ENCODE measurements at regions not wholly inside any gene's neighbourhood (a gene's known extent, or its start where the extent isn't known, plus 50 kb on each side); places are given as distances from the start of the nearest gene placed in this dataset.

GRCh38 chrX:10052906-10053625 lies 85.9 kb downstream of the CLDN34 start:
- H3K4me1 Mint-ChIP-seq (ENCODE audit: low read depth), result peaks cover 4% of the 10 kb centered on the region
- DNase-seq (ENCODE audit: low spot score), result no peak
- peaks cover 3% of the 10 kb centered on the region for H3K9me3 Mint-ChIP-seq
- H3K4me3 Mint-ChIP-seq, result no peak overlapping the region
- H3K27me3 Mint-ChIP-seq (ENCODE audit: low read depth), result no peaks in the 10 kb centered on the region
- H3K36me3 Mint-ChIP-seq (ENCODE audit: low read depth), result no peaks in the 10 kb centered on the region
- no peak overlapping the region for H3K27ac Mint-ChIP-seq

DNA sequence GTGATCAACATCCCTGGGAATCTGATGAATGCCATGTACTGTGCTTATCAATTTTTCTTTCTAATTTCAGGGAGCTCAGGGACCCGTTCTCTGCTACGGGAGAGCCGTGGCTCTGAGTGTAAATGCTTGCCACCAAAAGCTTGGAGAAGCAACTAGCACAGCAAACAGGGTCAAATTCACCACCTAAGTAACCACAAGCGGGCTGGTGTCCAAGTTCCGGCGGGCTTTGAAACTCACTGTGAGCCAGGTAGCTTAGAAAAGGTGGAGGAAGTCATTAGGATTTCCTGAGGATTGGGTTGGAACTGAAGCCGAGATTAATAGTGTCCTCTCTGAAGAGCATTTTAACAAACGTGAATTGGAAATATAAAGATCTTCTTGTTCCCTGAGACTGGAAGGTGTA lies 87.2 kb downstream of the CLDN34 start:
- no peaks in the 10 kb centered on the region for H3K36me3 Mint-ChIP-seq (ENCODE audit: low read depth)
- H3K27me3 Mint-ChIP-seq (ENCODE audit: low read depth), result no peaks in the 10 kb centered on the region
- H3K4me3 Mint-ChIP-seq, result no peak overlapping the region
- H3K9me3 Mint-ChIP-seq, result peaks cover 3% of the 10 kb centered on the region
- peaks cover 4% of the 10 kb centered on the region for H3K4me1 Mint-ChIP-seq (ENCODE audit: low read depth)
- DNase-seq (ENCODE audit: low spot score), result no peak
- H3K27ac Mint-ChIP-seq, result no peak overlapping the region

GRCh38 chrX:10055430-10055829 lies 88.3 kb downstream of the CLDN34 start:
- no peak for DNase-seq (ENCODE audit: low spot score)
- Mint-ChIP-seq H3K27me3 (ENCODE audit: low read depth) (no peaks in the 10 kb centered on the region), H3K36me3 (ENCODE audit: low read depth) (no peaks in the 10 kb centered on the region), H3K4me3 (no peak overlapping the region), H3K9me3 (peaks cover 3% of the 10 kb centered on the region), H3K27ac (no peak overlapping the region), H3K4me1 (ENCODE audit: low read depth) (peaks cover 4% of the 10 kb centered on the region)

- H3K27me3 Mint-ChIP-seq (ENCODE audit: low read depth), result no peaks in the 10 kb centered on the region
- H3K27ac Mint-ChIP-seq, result no peak overlapping the region
- H3K4me3 Mint-ChIP-seq, result no peak overlapping the region
- peaks cover 2% of the 10 kb centered on the region for H3K36me3 Mint-ChIP-seq (ENCODE audit: low read depth)
- no peak for DNase-seq (ENCODE audit: low spot score)
- H3K9me3 Mint-ChIP-seq, result no peaks in the 10 kb centered on the region
- H3K4me1 Mint-ChIP-seq (ENCODE audit: low read depth), result no peaks in the 10 kb centered on the region
Measured at GRCh38 chrX:10062352-10062751, 94.4 kb upstream of the CLCN4 start.

- no peaks in the 10 kb centered on the region for H3K4me1 Mint-ChIP-seq (ENCODE audit: low read depth)
- H3K9me3 Mint-ChIP-seq, result no peaks in the 10 kb centered on the region
- H3K27ac Mint-ChIP-seq, result no peak overlapping the region
- no peak for DNase-seq (ENCODE audit: low spot score)
- no peak overlapping the region for H3K4me3 Mint-ChIP-seq
- H3K27me3 Mint-ChIP-seq (ENCODE audit: low read depth), result no peaks in the 10 kb centered on the region
- peaks cover 2% of the 10 kb centered on the region for H3K36me3 Mint-ChIP-seq (ENCODE audit: low read depth)
Measured at GRCh38 chrX:10062980-10063379, 93.8 kb upstream of the CLCN4 start.

GRCh38 chrX:10064736-10065135 lies 92.0 kb upstream of the CLCN4 start:
- Mint-ChIP-seq H3K27ac (no peak overlapping the region), H3K36me3 (ENCODE audit: low read depth) (peaks cover 2% of the 10 kb centered on the region), H3K9me3 (no peaks in the 10 kb centered on the region), H3K27me3 (ENCODE audit: low read depth) (no peaks in the 10 kb centered on the region), H3K4me3 (no peak overlapping the region), H3K4me1 (ENCODE audit: low read depth) (no peaks in the 10 kb centered on the region)
- no peak for DNase-seq (ENCODE audit: low spot score)

- DNase-seq (ENCODE audit: low spot score), result no peak
- Mint-ChIP-seq H3K4me3 (no peak overlapping the region), H3K27ac (no peak overlapping the region)
Measured at GRCh38 chrX:10070714-10071436, 85.9 kb upstream of the CLCN4 start.

DNA sequence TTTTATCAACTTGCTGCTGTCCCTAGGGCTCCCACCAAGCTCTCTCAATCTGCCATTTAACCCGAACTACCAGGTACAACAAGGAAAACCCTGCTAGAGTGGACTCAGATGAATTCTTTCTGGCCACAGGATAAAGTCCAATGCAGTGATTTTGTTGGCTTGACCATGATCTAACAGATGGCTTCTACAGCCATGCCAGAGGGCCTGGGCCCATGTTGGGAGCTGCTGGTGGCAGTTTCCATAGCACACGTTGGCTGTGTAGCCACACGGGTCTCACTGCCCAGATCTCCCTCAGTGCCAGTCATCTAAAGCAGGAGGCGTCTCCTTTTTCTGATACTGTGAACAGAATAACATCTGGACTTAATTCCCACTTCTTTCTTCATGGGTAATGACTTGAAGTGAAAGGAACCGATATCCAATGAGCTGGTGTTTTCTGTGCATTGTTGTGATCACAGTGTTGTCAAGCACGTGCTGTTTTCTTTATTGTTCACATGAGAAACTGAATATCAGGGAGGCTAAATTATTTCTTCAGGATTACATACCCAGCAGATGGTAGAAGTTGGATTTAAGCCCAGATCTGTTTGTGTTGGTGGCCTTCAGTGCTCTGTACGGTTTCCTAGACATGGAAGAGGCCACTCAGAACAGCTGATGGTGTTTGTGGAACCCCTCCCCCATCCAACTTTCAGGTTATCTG lies 85.2 kb upstream of the CLCN4 start:
- Mint-ChIP-seq H3K36me3 (ENCODE audit: low read depth) (no peaks in the 10 kb centered on the region), H3K27me3 (ENCODE audit: low read depth) (no peaks in the 10 kb centered on the region), H3K9me3 (no peaks in the 10 kb centered on the region), H3K27ac (no peak overlapping the region), H3K4me3 (no peak overlapping the region), H3K4me1 (ENCODE audit: low read depth) (no peaks in the 10 kb centered on the region)
- DNase-seq (ENCODE audit: low spot score), result no peak

More at GRCh38 chrX:10070714-10071436, 85.9 kb upstream of the CLCN4 start:
- Mint-ChIP-seq H3K9me3 (no peaks in the 10 kb centered on the region), H3K27me3 (ENCODE audit: low read depth) (no peaks in the 10 kb centered on the region), H3K4me1 (ENCODE audit: low read depth) (no peaks in the 10 kb centered on the region), H3K36me3 (ENCODE audit: low read depth) (peaks cover 2% of the 10 kb centered on the region)

DNA sequence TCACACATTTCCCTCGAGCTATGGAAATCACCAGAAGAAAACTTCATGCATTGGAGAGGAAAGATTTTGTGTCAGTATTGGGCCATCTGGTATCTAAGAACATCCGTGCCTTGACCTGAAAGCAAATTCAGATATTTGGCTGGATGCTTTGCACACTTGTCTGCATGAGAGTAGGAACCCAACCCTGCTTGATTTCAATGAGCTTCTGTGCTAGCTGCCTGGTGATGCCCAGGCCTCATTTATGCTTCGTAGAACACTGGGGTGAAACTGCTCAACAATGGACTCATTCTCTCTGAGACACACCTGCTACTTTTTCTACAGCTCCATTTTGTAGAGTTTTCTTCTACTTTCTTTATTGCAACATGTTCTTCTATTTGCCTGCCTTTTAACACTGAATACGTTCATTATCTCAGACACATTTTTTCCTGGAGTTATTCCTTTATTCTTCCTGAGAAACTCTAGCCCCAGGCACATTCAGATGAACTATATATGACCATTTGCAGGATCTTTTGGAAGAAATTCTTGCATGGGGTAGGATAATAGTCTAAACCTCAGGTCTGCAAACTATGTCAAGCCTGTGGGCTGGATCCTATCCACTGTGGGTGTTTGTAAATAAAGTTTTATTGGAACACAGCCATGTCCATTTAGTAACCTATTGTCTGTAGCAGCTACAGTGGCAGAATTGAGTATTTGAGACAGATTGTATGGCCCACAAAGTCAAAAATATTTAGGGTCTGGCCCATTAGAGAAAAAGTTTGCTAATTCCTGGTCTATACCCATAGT lies 83.8 kb upstream of the CLCN4 start:
- no peak for DNase-seq (ENCODE audit: low spot score)
- Mint-ChIP-seq H3K9me3 (no peaks in the 10 kb centered on the region), H3K36me3 (ENCODE audit: low read depth) (no peaks in the 10 kb centered on the region), H3K4me1 (ENCODE audit: low read depth) (peaks cover 4% of the 10 kb centered on the region), H3K4me3 (no peak overlapping the region), H3K27me3 (ENCODE audit: low read depth) (no peaks in the 10 kb centered on the region), H3K27ac (no peak overlapping the region)

DNA sequence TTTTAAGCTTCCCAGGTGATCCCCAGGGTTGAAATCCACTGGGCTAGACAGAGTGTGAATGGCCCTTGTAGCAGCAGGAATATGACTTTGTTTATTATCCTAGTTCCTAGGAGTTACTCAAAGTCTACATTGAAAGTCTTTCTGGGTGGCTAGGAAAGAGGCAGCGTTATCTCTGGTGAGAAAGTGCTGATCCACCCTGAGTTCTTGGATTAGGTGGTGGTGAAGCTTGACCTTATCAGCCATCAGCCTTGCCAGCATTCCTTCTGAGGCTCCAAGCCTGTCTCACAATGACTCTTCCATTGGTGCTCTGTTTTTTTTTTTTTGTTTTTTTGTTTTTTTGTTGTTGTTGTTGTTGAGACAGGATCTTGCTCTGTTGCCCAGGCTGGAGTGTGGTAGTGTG lies 83.1 kb upstream of the CLCN4 start:
- Mint-ChIP-seq H3K36me3 (ENCODE audit: low read depth) (no peaks in the 10 kb centered on the region), H3K4me1 (ENCODE audit: low read depth) (peaks cover 4% of the 10 kb centered on the region), H3K27ac (no peak overlapping the region), H3K4me3 (no peak overlapping the region), H3K9me3 (no peaks in the 10 kb centered on the region), H3K27me3 (ENCODE audit: low read depth) (no peaks in the 10 kb centered on the region)
- DNase-seq (ENCODE audit: low spot score), result no peak

- DNase-seq (ENCODE audit: low spot score), result no peak
- peaks cover 4% of the 10 kb centered on the region for H3K4me1 Mint-ChIP-seq (ENCODE audit: low read depth)
- no peak overlapping the region for H3K27ac Mint-ChIP-seq
- H3K27me3 Mint-ChIP-seq (ENCODE audit: low read depth), result no peaks in the 10 kb centered on the region
- no peaks in the 10 kb centered on the region for H3K36me3 Mint-ChIP-seq (ENCODE audit: low read depth)
- no peaks in the 10 kb centered on the region for H3K9me3 Mint-ChIP-seq
- no peak overlapping the region for H3K4me3 Mint-ChIP-seq
Measured at GRCh38 chrX:10074241-10074941, 82.4 kb upstream of the CLCN4 start.

DNA sequence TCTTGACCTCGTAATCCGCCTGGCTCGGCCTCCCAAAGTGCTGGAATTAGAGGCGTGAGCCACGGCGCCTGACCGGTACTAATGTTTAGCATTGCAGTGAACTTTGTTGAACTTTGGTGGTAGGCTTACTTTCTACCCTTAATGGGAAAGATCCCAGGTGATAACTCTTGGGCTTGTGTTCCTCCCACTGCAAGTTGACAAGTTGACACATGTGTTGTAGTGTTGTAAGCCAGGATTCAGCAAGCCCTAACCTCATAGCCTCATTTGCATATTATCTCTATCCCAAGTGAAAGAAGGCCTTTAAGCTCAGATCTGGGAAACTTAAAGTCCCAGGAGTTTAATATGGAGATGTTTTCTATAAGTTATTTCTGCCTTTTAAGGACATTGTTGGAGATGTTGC lies 80.0 kb upstream of the CLCN4 start:
- Mint-ChIP-seq H3K4me1 (ENCODE audit: low read depth) (peaks cover 4% of the 10 kb centered on the region), H3K36me3 (ENCODE audit: low read depth) (peaks cover 4% of the 10 kb centered on the region), H3K27ac (no peak overlapping the region), H3K4me3 (no peak overlapping the region), H3K27me3 (ENCODE audit: low read depth) (no peaks in the 10 kb centered on the region), H3K9me3 (no peaks in the 10 kb centered on the region)
- DNase-seq (ENCODE audit: low spot score), result no peak

DNA sequence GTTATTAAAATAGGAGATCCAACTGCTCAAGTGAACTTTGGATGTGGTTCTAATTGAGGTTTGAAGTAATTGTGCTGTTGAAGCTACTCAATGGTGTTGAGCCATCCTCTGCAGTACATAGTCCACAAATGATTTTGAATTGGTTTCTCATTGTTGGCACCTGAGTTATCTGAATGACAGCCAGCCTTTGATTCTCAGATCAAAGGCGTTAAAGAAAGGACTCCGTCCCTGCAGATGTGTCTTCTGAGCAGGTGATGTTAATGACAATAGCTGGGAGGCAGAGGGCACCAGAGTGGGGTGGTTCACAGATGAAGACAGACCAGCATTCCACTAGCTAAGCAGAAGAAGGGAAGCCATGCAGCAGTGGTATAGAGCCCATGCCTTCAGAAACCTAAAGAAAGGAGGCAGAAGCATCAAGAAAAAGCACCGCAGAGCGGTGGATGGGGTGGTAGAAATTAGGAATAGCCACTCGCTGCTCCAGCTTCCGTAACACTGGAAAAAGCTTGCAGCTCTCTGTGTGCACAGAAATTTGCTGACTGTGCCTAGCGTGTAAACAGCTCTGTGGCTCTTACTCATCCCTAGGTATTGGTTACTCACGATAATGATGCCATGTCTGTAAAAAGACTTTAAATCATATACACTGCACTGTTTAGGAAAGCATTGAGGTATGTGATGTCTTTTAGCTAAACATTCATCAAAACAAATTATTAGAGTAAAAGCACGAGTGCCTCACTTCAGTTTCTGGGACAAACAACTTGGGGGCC lies 79.2 kb upstream of the CLCN4 start:
- H3K27ac Mint-ChIP-seq, result no peak overlapping the region
- H3K36me3 Mint-ChIP-seq (ENCODE audit: low read depth), result peaks cover 4% of the 10 kb centered on the region
- no peak for DNase-seq (ENCODE audit: low spot score)
- H3K27me3 Mint-ChIP-seq (ENCODE audit: low read depth), result no peaks in the 10 kb centered on the region
- H3K4me3 Mint-ChIP-seq, result no peak overlapping the region
- H3K9me3 Mint-ChIP-seq, result no peaks in the 10 kb centered on the region
- H3K4me1 Mint-ChIP-seq (ENCODE audit: low read depth), result peaks cover 4% of the 10 kb centered on the region

All from T-helper 2 cell treated with Interferon-gamma antibody and Interleukin-4, amounts not matched to agents 5 μg/mL and 100 μg/mL, for 36 hours (primary cell).